ENCODE measurements at regions not wholly inside any gene's neighbourhood (a gene's known extent, or its start where the extent isn't known, plus 50 kb on each side); places are given as distances from the start of the nearest gene placed in this dataset.

DNA sequence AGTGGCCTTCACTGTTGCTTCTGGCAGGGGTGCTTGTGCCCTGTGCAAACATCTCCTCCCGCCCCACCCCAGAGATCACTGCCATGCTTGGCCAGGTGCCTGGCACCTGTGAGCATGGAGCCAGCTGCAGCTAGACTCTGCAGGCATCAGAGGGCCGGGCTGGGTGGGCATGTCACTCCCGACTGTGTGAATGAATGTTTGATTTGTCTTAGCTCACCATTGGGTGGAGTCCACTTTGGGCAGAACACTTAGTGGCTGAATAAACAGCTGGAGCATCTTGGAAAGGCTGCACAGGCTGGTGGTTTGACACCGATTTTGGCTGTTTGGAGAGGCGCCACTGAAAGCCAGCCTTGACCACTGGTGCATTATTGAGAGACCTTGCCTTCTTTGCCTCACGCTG is 267.3 kb downstream of the DLEU7 start:
- TF ChIP-seq POLR2A (IDR thresholded peaks at IDR 0.05) (no peak), EP300 (IDR thresholded peaks at IDR 0.05; ENCODE audit: low read depth) (no peak)
- TF ChIP-seq, protein P1, sequence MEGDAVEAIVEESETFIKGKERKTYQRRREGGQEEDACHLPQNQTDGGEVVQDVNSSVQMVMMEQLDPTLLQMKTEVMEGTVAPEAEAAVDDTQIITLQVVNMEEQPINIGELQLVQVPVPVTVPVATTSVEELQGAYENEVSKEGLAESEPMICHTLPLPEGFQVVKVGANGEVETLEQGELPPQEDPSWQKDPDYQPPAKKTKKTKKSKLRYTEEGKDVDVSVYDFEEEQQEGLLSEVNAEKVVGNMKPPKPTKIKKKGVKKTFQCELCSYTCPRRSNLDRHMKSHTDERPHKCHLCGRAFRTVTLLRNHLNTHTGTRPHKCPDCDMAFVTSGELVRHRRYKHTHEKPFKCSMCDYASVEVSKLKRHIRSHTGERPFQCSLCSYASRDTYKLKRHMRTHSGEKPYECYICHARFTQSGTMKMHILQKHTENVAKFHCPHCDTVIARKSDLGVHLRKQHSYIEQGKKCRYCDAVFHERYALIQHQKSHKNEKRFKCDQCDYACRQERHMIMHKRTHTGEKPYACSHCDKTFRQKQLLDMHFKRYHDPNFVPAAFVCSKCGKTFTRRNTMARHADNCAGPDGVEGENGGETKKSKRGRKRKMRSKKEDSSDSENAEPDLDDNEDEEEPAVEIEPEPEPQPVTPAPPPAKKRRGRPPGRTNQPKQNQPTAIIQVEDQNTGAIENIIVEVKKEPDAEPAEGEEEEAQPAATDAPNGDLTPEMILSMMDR (IDR thresholded peaks at IDR 0.05): no peak

Data from transverse colon (tissue), 3 donors.